ENCODE measurements at regions not wholly inside any gene's neighbourhood (a gene's known extent, or its start where the extent isn't known, plus 50 kb on each side); places are given as distances from the start of the nearest gene placed in this dataset.

- TF ChIP-seq ZNF354C (tag by site-specific recombination; IDR thresholded peaks at IDR 0.05; ENCODE audit: borderline replicate concordance, low read depth) (no peak), SCRT2 (tag by site-specific recombination; IDR thresholded peaks at IDR 0.05) (no peak), ZNF623 (tag by site-specific recombination; IDR thresholded peaks at IDR 0.05) (no peak), SETDB1 (IDR thresholded peaks at IDR 0.05; ENCODE audit: insufficient read length, low read length) (no peak), ZNF266 (tag by site-specific recombination; IDR thresholded peaks at IDR 0.05; ENCODE audit: low read depth) (no peak), ZNF18 (tag by site-specific recombination; IDR thresholded peaks at IDR 0.05) (no peak), ZFHX2 (tag by site-specific recombination; conservative IDR thresholded peaks at IDR 0.05) (no peak), REST (tag by site-specific recombination; IDR thresholded peaks at IDR 0.05) (no peak), ZNF473 (tag by site-specific recombination; IDR thresholded peaks at IDR 0.05) (no peak), ZNF530 (tag by site-specific recombination; IDR thresholded peaks at IDR 0.05; ENCODE audit: low read depth) (no peak), ZNF777 (tag by site-specific recombination; IDR thresholded peaks at IDR 0.05; ENCODE audit: borderline replicate concordance) (no peak), ZNF571 (tag by site-specific recombination; IDR thresholded peaks at IDR 0.05) (no peak), GLIS1 (tag by site-specific recombination; IDR thresholded peaks at IDR 0.05) (no peak), PRDM2 (tag by site-specific recombination; IDR thresholded peaks at IDR 0.05; ENCODE audit: borderline replicate concordance) (no peak), ZNF19 (tag by site-specific recombination; IDR thresholded peaks at IDR 0.05; ENCODE audit: low read depth) (no peak), ZNF223 (tag by site-specific recombination; IDR thresholded peaks at IDR 0.05) (no peak), PRDM10 (tag by site-specific recombination; IDR thresholded peaks at IDR 0.05) (no peak), ZNF239 (tag by site-specific recombination; IDR thresholded peaks at IDR 0.05) (no peak), ZNF747 (tag by site-specific recombination; IDR thresholded peaks at IDR 0.05) (no peak)
- Histone ChIP-seq H3K36me3 (ENCODE audit: control insufficient read depth in 2 of 2, insufficient read depth in 1 of 2, low read length in 2 of 2) (no peaks in the 10 kb centered on the region), H3K4me1 (ENCODE audit: control insufficient read depth, insufficient read depth, low read length) (no peaks in the 10 kb centered on the region), H3K9me3 (ENCODE audit: control insufficient read depth, insufficient read depth, low read depth, low read length) (no peaks in the 10 kb centered on the region), H3K4me3 (ENCODE audit: low read depth, low read length) (no peak overlapping the region), H3K27ac (ENCODE audit: extremely low read depth, low read depth, low read length) (no peak overlapping the region)
- ChIA-PET CTCF (interaction anchor here (0.8 kb wide), 1 partner anchor 10 kb away, joined by 3 read pairs; no protein-coding TSS in a partner anchor), POLR2A (interaction anchor here (0.9 kb wide), 1 partner anchor 8 kb away, joined by 4 read pairs; no protein-coding TSS in a partner anchor)
Observed at GRCh38 chr16:54585094-54585997, 298.8 kb upstream of the IRX3 start.
